Spinal cord (tissue), 9 donors: ENCODE measurements at regions not wholly inside any gene's neighbourhood (a gene's known extent, or its start where the extent isn't known, plus 50 kb on each side); places are given as distances from the start of the nearest gene placed in this dataset.
"Not testable (repeated sequence)": the region's sequence is repeated elsewhere in the genome, so short reads cannot be mapped to it uniquely, and the experiment has no call there.

Source experiments
- DNase-seq, 6 donors: peaks; one replicate each; pipeline versions ENCODE4 v3.0.0 to v3.0.0-alpha.2; 2013 to 2015; ENCODE audit warnings: low spot score in 6 of 6, low read depth in 4 of 6
- H3K27ac ChIP-seq: one replicate; pipeline ENCODE4 v1.5.1; 2013; ENCODE audit warnings: low read depth, low read length, control low read depth
- H3K27me3 ChIP-seq: one replicate; pipeline ENCODE4 v1.6.1; 2013; ENCODE audit warnings: low read length; ENCODE audit not compliant: control insufficient read depth, insufficient read depth
- H3K36me3 ChIP-seq: one replicate; pipeline ENCODE4 v1.6.1; 2013; ENCODE audit warnings: low read length; ENCODE audit not compliant: control insufficient read depth, insufficient read depth
- H3K4me1 ChIP-seq: one replicate; pipeline ENCODE4 v1.6.1; 2013; ENCODE audit warnings: low read length; ENCODE audit not compliant: control insufficient read depth, insufficient read depth
- H3K4me3 ChIP-seq: one replicate; pipeline ENCODE4 v1.5.1; 2013; ENCODE audit warnings: low read depth, low read length, control low read depth
- H3K9me3 ChIP-seq: one replicate; pipeline ENCODE4 v1.6.1; 2013; ENCODE audit warnings: low read length; ENCODE audit not compliant: control insufficient read depth, insufficient read depth
- WGBS: methylation state at CpG from one replicate; pipeline ENCODE4 v1.1.5; 2013; ENCODE audit warnings: missing lambda C conversion rate; ENCODE audit not compliant: insufficient coverage; 5-methylcytosine and 5-hydroxymethylcytosine counted together
- donor health status: healthy.

- Histone ChIP-seq H3K27me3 (no peaks in the 10 kb centered on the region), H3K4me3 (no peak overlapping the region), H3K9me3 (no peaks in the 10 kb centered on the region), H3K36me3 (no peaks in the 10 kb centered on the region), H3K27ac (no peak overlapping the region), H3K4me1 (peaks cover 36% of the 10 kb centered on the region)
- peak in 1 of 6 donors; percentile 81 for DNase-seq
- no CpG with 5 or more reads among the region's 7 CpGs for WGBS
These were observed 433.9 kb downstream of the RPS24 start for GRCh38 chr10:78467496-78468106.

- H3K9me3 ChIP-seq, H3K4me3 ChIP-seq, H3K27me3 ChIP-seq, H3K36me3 ChIP-seq, H3K27ac ChIP-seq, DNase-seq: not testable (repeated sequence)
- WGBS = 98% methylated on average over 20 of the region's 26 CpGs
- H3K4me1 ChIP-seq = peaks cover 41% of the 10 kb centered on the region
These were observed 435.1 kb downstream of the RPS24 start for GRCh38 chr10:78468731-78469130.

- H3K9me3 ChIP-seq = no peaks in the 10 kb centered on the region
- 84% methylated on average over 5 of the region's 7 CpGs for WGBS
- H3K4me3 ChIP-seq = no peak overlapping the region
- H3K27ac ChIP-seq = no peak overlapping the region
- H3K27me3 ChIP-seq = no peaks in the 10 kb centered on the region
- peaks cover 34% of the 10 kb centered on the region for H3K4me1 ChIP-seq
- no peaks in the 10 kb centered on the region for H3K36me3 ChIP-seq
- DNase-seq = peak in 2 of 6 donors; percentile 44 to 45
These were observed 436.8 kb downstream of the RPS24 start for GRCh38 chr10:78470267-78471103.

GRCh38 chr10:78471326-78471722, 437.7 kb downstream of the RPS24 start:
- Histone ChIP-seq H3K36me3 (no peaks in the 10 kb centered on the region), H3K4me3 (no peak overlapping the region), H3K4me1 (peaks cover 33% of the 10 kb centered on the region), H3K27me3 (no peaks in the 10 kb centered on the region), H3K9me3 (no peaks in the 10 kb centered on the region), H3K27ac (no peak overlapping the region)
- WGBS = 91% methylated on average over 8 of the region's 8 CpGs
- DNase-seq = no peak

GRCh38 chr10:78471723-78472550, 438.3 kb downstream of the RPS24 start:
- Histone ChIP-seq H3K27me3 (no peaks in the 10 kb centered on the region), H3K4me3 (no peak overlapping the region), H3K4me1 (peaks cover 33% of the 10 kb centered on the region), H3K36me3 (no peaks in the 10 kb centered on the region), H3K9me3 (no peaks in the 10 kb centered on the region), H3K27ac (peak overlapping the region; percentile 54)
- WGBS = 63% methylated on average over 8 of the region's 11 CpGs
- DNase-seq = peak in 1 of 6 donors; percentile 57

- H3K27ac ChIP-seq = peak overlapping the region; percentile 54
- no peaks in the 10 kb centered on the region for H3K9me3 ChIP-seq
- no peaks in the 10 kb centered on the region for H3K36me3 ChIP-seq
- 9% methylated on average over 5 of the region's 7 CpGs for WGBS
- H3K4me1 ChIP-seq = peaks cover 36% of the 10 kb centered on the region
- no peaks in the 10 kb centered on the region for H3K27me3 ChIP-seq
- DNase-seq = peak in 3 of 6 donors; percentile 26 to 80 (median 73)
- H3K4me3 ChIP-seq = no peak overlapping the region
These were observed 438.9 kb downstream of the RPS24 start for GRCh38 chr10:78472551-78472890.

- Histone ChIP-seq H3K27ac (no peak overlapping the region), H3K36me3 (no peaks in the 10 kb centered on the region), H3K9me3 (no peaks in the 10 kb centered on the region), H3K27me3 (no peaks in the 10 kb centered on the region), H3K4me3 (no peak overlapping the region), H3K4me1 (peaks cover 36% of the 10 kb centered on the region)
- DNase-seq = no peak
- WGBS = 54% methylated on average over 3 of the region's 7 CpGs
These were observed 439.3 kb downstream of the RPS24 start for GRCh38 chr10:78473006-78473405.

GRCh38 chr10:78474743-78475142, 441.1 kb downstream of the RPS24 start:
- peaks cover 36% of the 10 kb centered on the region for H3K4me1 ChIP-seq
- no peak for DNase-seq
- 85% methylated on average over 1 of the region's 3 CpGs for WGBS
- H3K36me3 ChIP-seq = no peaks in the 10 kb centered on the region
- no peaks in the 10 kb centered on the region for H3K9me3 ChIP-seq
- H3K27ac ChIP-seq = no peak overlapping the region
- H3K27me3 ChIP-seq = no peaks in the 10 kb centered on the region
- no peak overlapping the region for H3K4me3 ChIP-seq

GRCh38 chr10:78475437-78475836, 441.8 kb downstream of the RPS24 start:
- no peak overlapping the region for H3K27ac ChIP-seq
- no peak overlapping the region for H3K4me3 ChIP-seq
- H3K27me3 ChIP-seq = no peaks in the 10 kb centered on the region
- no peaks in the 10 kb centered on the region for H3K36me3 ChIP-seq
- no peak for DNase-seq
- 66% methylated on average over 7 of the region's 7 CpGs for WGBS
- H3K4me1 ChIP-seq = peaks cover 36% of the 10 kb centered on the region
- no peaks in the 10 kb centered on the region for H3K9me3 ChIP-seq
